Hepatocyte (in vitro differentiated cells): ENCODE measurements at regions not wholly inside any gene's neighbourhood (a gene's known extent, or its start where the extent isn't known, plus 50 kb on each side); places are given as distances from the start of the nearest gene placed in this dataset.

Experiments used
- EZH2 ChIP-seq: fragments of 200-600 bp; sonication (generic); IDR thresholded peaks from 2 replicates; pipeline ENCODE4 v1.6.1; 2016; ENCODE audit warnings: antibody characterized with exemption, mild to moderate bottlenecking, borderline replicate concordance
- TF ChIP-seq, protein P1 (sequence below): fragments of 200-600 bp; sonication (generic); IDR thresholded peaks from 2 replicates; pipeline ENCODE4 v1.5.1; 2016; ENCODE audit warnings: antibody characterized with exemption, mild to moderate bottlenecking; ENCODE audit not compliant: poor library complexity

DNA sequence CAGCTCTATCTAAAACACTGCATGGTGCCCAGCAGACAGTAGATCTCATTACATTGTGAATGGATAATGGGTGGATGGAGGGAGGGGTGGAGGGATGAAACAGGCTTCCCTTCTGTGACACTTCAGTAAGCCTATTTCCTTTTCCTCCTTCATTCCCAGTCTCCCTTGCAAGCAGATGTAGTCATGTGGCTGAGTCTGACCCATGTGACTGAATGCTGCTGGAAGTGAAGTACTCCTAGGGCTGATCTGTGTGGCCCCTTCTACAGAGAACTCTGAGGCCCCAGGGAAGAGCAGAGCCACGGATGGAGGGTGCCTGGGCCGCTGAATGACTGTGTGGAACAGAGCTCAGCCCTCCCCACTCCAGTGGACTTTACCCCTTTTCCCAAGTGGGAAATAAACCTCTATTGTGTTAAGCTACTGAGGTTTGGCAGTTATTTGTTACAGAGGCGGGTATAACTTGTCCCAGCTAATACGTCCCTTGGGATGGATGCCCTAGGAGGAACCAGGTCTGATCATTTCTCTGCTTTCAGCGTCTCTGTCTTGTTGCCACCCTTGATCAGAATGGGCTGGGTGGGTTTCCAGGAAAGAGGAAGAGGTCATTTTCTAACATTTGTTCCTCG lies 176.1 kb upstream of the MVB12B start:
- TF ChIP-seq, protein P1, sequence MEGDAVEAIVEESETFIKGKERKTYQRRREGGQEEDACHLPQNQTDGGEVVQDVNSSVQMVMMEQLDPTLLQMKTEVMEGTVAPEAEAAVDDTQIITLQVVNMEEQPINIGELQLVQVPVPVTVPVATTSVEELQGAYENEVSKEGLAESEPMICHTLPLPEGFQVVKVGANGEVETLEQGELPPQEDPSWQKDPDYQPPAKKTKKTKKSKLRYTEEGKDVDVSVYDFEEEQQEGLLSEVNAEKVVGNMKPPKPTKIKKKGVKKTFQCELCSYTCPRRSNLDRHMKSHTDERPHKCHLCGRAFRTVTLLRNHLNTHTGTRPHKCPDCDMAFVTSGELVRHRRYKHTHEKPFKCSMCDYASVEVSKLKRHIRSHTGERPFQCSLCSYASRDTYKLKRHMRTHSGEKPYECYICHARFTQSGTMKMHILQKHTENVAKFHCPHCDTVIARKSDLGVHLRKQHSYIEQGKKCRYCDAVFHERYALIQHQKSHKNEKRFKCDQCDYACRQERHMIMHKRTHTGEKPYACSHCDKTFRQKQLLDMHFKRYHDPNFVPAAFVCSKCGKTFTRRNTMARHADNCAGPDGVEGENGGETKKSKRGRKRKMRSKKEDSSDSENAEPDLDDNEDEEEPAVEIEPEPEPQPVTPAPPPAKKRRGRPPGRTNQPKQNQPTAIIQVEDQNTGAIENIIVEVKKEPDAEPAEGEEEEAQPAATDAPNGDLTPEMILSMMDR, result no peak
- TF ChIP-seq EZH2, result no peak
